DOHH2 (cell line): ENCODE measurements at regions not wholly inside any gene's neighbourhood (a gene's known extent, or its start where the extent isn't known, plus 50 kb on each side); places are given as distances from the start of the nearest gene placed in this dataset.

Source experiments
- CTCF ChIP-seq: fragments of 200-600 bp; sonication (generic); IDR thresholded peaks from one replicate; pipeline ENCODE4 v1.5.1; 2014; ENCODE audit warnings: antibody characterized with exemption, mild to moderate bottlenecking, low read depth, low read length; ENCODE audit not compliant: poor library complexity, severe bottlenecking
- EZH2phosphoT487 ChIP-seq: fragments of 200-600 bp; sonication (generic); IDR thresholded peaks from 2 replicates; pipeline ENCODE4 v1.6.1; 2017; ENCODE audit warnings: borderline replicate concordance, mild to moderate bottlenecking, antibody characterized with exemption, low read length, moderate library complexity, mixed read lengths

GRCh38 chr3:161884830-161885229 lies 388.2 kb downstream of the OTOL1 start:
- no peak for TF ChIP-seq CTCF
- TF ChIP-seq EZH2phosphoT487 = no peak
